IMR-90 (cell line): ENCODE measurements at regions not wholly inside any gene's neighbourhood (a gene's known extent, or its start where the extent isn't known, plus 50 kb on each side); places are given as distances from the start of the nearest gene placed in this dataset.

ENCODE experiments used
- CTCF ChIP-seq: conservative IDR thresholded peaks from 2 replicates; pipeline ENCODE4 v1.5.1; 2012; ENCODE audit warnings: mild to moderate bottlenecking, low read depth, low read length, improper control_type of control experiment
- MAFK ChIP-seq: IDR thresholded peaks from 2 replicates; pipeline ENCODE4 v1.6.1; 2012; ENCODE audit warnings: low read depth, low read length, improper control_type of control experiment
- NFE2L2 ChIP-seq: fragments of 150-350 bp; IDR thresholded peaks from 2 replicates; pipeline ENCODE4 v1.6.1; 2016; ENCODE audit warnings: low read depth, mild to moderate bottlenecking, low read length
- POLR2A ChIP-seq: IDR thresholded peaks from 2 replicates; pipeline ENCODE4 v1.6.1; 2012; ENCODE audit warnings: mild to moderate bottlenecking, low read depth, low read length
- SMC3 ChIP-seq: fragments of 150-350 bp; IDR thresholded peaks from 2 replicates; pipeline ENCODE4 v1.6.1; 2016; ENCODE audit warnings: low read depth, mild to moderate bottlenecking, antibody characterized with exemption, low read length, moderate library complexity

- no peak for TF ChIP-seq POLR2A
- no peak for TF ChIP-seq CTCF
- TF ChIP-seq NFE2L2: no peak
- TF ChIP-seq SMC3: no peak
- no peak for TF ChIP-seq MAFK
Observed at GRCh38 chr6:139833592-139833991, 459.1 kb upstream of the CITED2 start.
